ENCODE measurements at regions not wholly inside any gene's neighbourhood (a gene's known extent, or its start where the extent isn't known, plus 50 kb on each side); places are given as distances from the start of the nearest gene placed in this dataset.

- Histone ChIP-seq H3K4me1 (no peaks in the 10 kb centered on the region), H3K9me3 (no peaks in the 10 kb centered on the region), H3K4me3 (no peak overlapping the region), H3K27me3 (peaks cover 0 to 22% (median 1%) of the 10 kb centered on the region in 9 donors), H3K36me3 (no peaks in the 10 kb centered on the region), H3K27ac (no peak overlapping the region)
- WGBS, 4 donors, result 46 to 51% (median 47%) methylated on average over 10 of the region's 10 CpGs
- DNase-seq, result no peak
- TF ChIP-seq CTCF (IDR thresholded peaks at IDR 0.05), result no peak
- intact Hi-C loops (cut with DNase I), result no loop called here
- no peak for ATAC-seq
Observed at GRCh38 chr20:48538058-48538825, 289.6 kb downstream of the PREX1 start.

- no peaks in the 10 kb centered on the region for H3K4me1 ChIP-seq
- intact Hi-C loops (cut with DNase I), result no loop called here
- ATAC-seq (no peak), DNase-seq (no peak)
- WGBS, 4 donors, result 48 to 63% (median 52%) methylated on average over 2 of the region's 2 CpGs
- no peaks in the 10 kb centered on the region for H3K9me3 ChIP-seq
- peaks cover 0 to 10% (median 0%) of the 10 kb centered on the region in 9 donors for H3K27me3 ChIP-seq
- H3K4me3 ChIP-seq, result no peak overlapping the region
- H3K27ac ChIP-seq, result no peak overlapping the region
- TF ChIP-seq POLR2A (IDR thresholded peaks at IDR 0.05), result no peak
- TF ChIP-seq CTCF (IDR thresholded peaks at IDR 0.05), result no peak
- H3K36me3 ChIP-seq, result no peaks in the 10 kb centered on the region
Observed at GRCh38 chr20:48536206-48536605, 291.6 kb downstream of the PREX1 start.

- WGBS, 4 donors, result 82 to 91% (median 90%) methylated on average over 5 of the region's 5 CpGs
- TF ChIP-seq POLR2A (IDR thresholded peaks at IDR 0.05) (no peak), CTCF (IDR thresholded peaks at IDR 0.05) (no peak)
- peaks cover 0 to 10% (median 0%) of the 10 kb centered on the region in 9 donors for H3K27me3 ChIP-seq
- no peaks in the 10 kb centered on the region for H3K4me1 ChIP-seq
- H3K27ac ChIP-seq, result no peak overlapping the region
- ATAC-seq (no peak), DNase-seq (no peak)
- H3K9me3 ChIP-seq, result no peaks in the 10 kb centered on the region
- intact Hi-C loops (cut with DNase I), result no loop called here
- no peaks in the 10 kb centered on the region for H3K36me3 ChIP-seq
- no peak overlapping the region for H3K4me3 ChIP-seq
Observed at GRCh38 chr20:48535556-48535955, 292.2 kb downstream of the PREX1 start.

GRCh38 chr20:48532028-48532427 is 295.8 kb downstream of the PREX1 start:
- no peak for ATAC-seq
- WGBS, 4 donors, result 87 to 93% (median 89%) methylated on average over 2 of the region's 2 CpGs
- Histone ChIP-seq H3K4me1 (no peaks in the 10 kb centered on the region), H3K27ac (no peak overlapping the region), H3K36me3 (no peaks in the 10 kb centered on the region), H3K9me3 (no peaks in the 10 kb centered on the region), H3K27me3 (peaks cover 0 to 15% (median 0%) of the 10 kb centered on the region in 9 donors), H3K4me3 (no peak overlapping the region)
- intact Hi-C loops (cut with DNase I), result no loop called here
- no peak for DNase-seq
- TF ChIP-seq CTCF (IDR thresholded peaks at IDR 0.05), result no peak
- no peak for TF ChIP-seq POLR2A (IDR thresholded peaks at IDR 0.05)
